HEK293 (cell line): ENCODE measurements at regions not wholly inside any gene's neighbourhood (a gene's known extent, or its start where the extent isn't known, plus 50 kb on each side); places are given as distances from the start of the nearest gene placed in this dataset.

Experiments used
- CTCF ChIA-PET: fragments of 350-600 bp; formaldehyde crosslinking; extraction: SDS; loops from one replicate; lab custom pipeline; 2021; ENCODE audit warnings: antibody characterized with exemption; lab: Yijun Ruan, JAX
- POLR2A ChIA-PET: fragments of 300-600 bp; formaldehyde crosslinking; extraction: SDS; loops from one replicate; lab custom pipeline; 2020; ENCODE audit warnings: antibody characterized with exemption, inconsistent platforms; lab: Yijun Ruan, JAX
- H3K27ac ChIP-seq: fragments of 200-500 bp; sonication (Bioruptor generic); 2 replicates; pipeline ENCODE4 v1.5.1; 2014; ENCODE audit warnings: low read depth, low read length, control low read depth, inconsistent platforms; ENCODE audit errors: extremely low read depth
- H3K36me3 ChIP-seq, 2 experiments: fragments of 200-500 bp in 1 of 2; sonication (Bioruptor generic) in 1 of 2; 1 replicate in 1 of 2; 2 replicates in 1 of 2; pipeline ENCODE4 v1.5.1; 2014 to 2017; ENCODE audit warnings: inconsistent platforms in 2 of 2, low read length in 2 of 2; ENCODE audit not compliant: control insufficient read depth in 2 of 2, insufficient read depth in 1 of 2
- H3K4me1 ChIP-seq: fragments of 200-500 bp; sonication (Bioruptor generic); 2 replicates; pipeline ENCODE4 v1.5.1; 2014; ENCODE audit warnings: mild to moderate bottlenecking, low read length, inconsistent platforms; ENCODE audit not compliant: control insufficient read depth, insufficient read depth
- H3K4me3 ChIP-seq: 2 replicates; pipeline ENCODE4 v1.5.1; 2011; ENCODE audit warnings: low read depth, mild to moderate bottlenecking, control low read depth, low read length, moderate library complexity
- H3K9me3 ChIP-seq: fragments of 200-500 bp; sonication (Bioruptor generic); 2 replicates; pipeline ENCODE4 v1.5.1; 2014; ENCODE audit warnings: low read depth, low read length, inconsistent platforms; ENCODE audit not compliant: control insufficient read depth, insufficient read depth
- BCL6B ChIP-seq: fragments of 450-650 bp; formaldehyde crosslinking; IDR thresholded peaks from 2 replicates; pipeline ENCODE4 v1.5.1; 2017; ENCODE audit warnings: missing biosample characterization, missing genetic modification characterization
- EGR2 ChIP-seq: fragments of 450-650 bp; formaldehyde crosslinking; IDR thresholded peaks from 2 replicates; pipeline ENCODE4 v1.5.1; 2016; ENCODE audit warnings: low read depth, missing biosample characterization, missing genetic modification characterization
- ELK4 ChIP-seq: IDR thresholded peaks from 2 replicates; pipeline ENCODE4 v1.6.1; 2011; ENCODE audit warnings: mild to moderate bottlenecking, low read depth, low read length, borderline replicate concordance
- GFI1B ChIP-seq: fragments of 450-650 bp; formaldehyde crosslinking; IDR thresholded peaks from 2 replicates; pipeline ENCODE4 v1.5.1; 2016; ENCODE audit warnings: missing biosample characterization, missing genetic modification characterization
- MEIS1 ChIP-seq: sonication (generic); formaldehyde crosslinking; IDR thresholded peaks from 2 replicates; pipeline ENCODE4 v1.8.1; 2022; ENCODE audit warnings: missing genetic modification reagents, mild to moderate bottlenecking, borderline replicate concordance
- OSR2 ChIP-seq: fragments of 450-650 bp; formaldehyde crosslinking; IDR thresholded peaks from 2 replicates; pipeline ENCODE4 v1.5.1; 2016; ENCODE audit warnings: missing biosample characterization, missing genetic modification characterization
- PRDM1 ChIP-seq: fragments of 450-650 bp; formaldehyde crosslinking; IDR thresholded peaks from 2 replicates; pipeline ENCODE4; 2016; ENCODE audit warnings: missing biosample characterization, missing genetic modification characterization
- SCRT1 ChIP-seq: fragments of 450-650 bp; formaldehyde crosslinking; IDR thresholded peaks from 2 replicates; pipeline ENCODE4 v1.5.1; 2016; ENCODE audit warnings: missing biosample characterization, missing genetic modification characterization, borderline replicate concordance
- SP3 ChIP-seq: fragments of 450-650 bp; formaldehyde crosslinking; IDR thresholded peaks from 2 replicates; pipeline ENCODE4 v1.5.1; 2016; ENCODE audit warnings: missing biosample characterization, missing genetic modification characterization
- TCF7L2 ChIP-seq: IDR thresholded peaks from 2 replicates; pipeline ENCODE4 v1.6.1; 2011; ENCODE audit warnings: low read depth, mild to moderate bottlenecking, inconsistent platforms, low read length, moderate library complexity, borderline replicate concordance
- WT1 ChIP-seq: fragments of 450-650 bp; formaldehyde crosslinking; IDR thresholded peaks from 2 replicates; pipeline ENCODE4 v1.5.1; 2016; ENCODE audit warnings: missing biosample characterization, missing genetic modification characterization
- ZBTB49 ChIP-seq: fragments of 450-650 bp; formaldehyde crosslinking; IDR thresholded peaks from 2 replicates; pipeline ENCODE4 v1.5.1; 2016; ENCODE audit warnings: missing biosample characterization, missing genetic modification characterization, low read depth
- ZNF112 ChIP-seq: fragments of 450-650 bp; formaldehyde crosslinking; IDR thresholded peaks from 2 replicates; pipeline ENCODE4 v1.5.0; 2017; ENCODE audit warnings: missing biosample characterization, missing genetic modification characterization
- ZNF146 ChIP-seq: fragments of 450-650 bp; formaldehyde crosslinking; IDR thresholded peaks from 2 replicates; pipeline ENCODE4 v1.5.1; 2016; ENCODE audit warnings: missing biosample characterization, missing genetic modification characterization
- ZNF155 ChIP-seq: fragments of 450-650 bp; formaldehyde crosslinking; IDR thresholded peaks from 2 replicates; pipeline ENCODE4 v1.5.1; 2016; ENCODE audit warnings: missing biosample characterization, missing genetic modification characterization
- ZNF169 ChIP-seq: fragments of 450-650 bp; formaldehyde crosslinking; IDR thresholded peaks from 2 replicates; pipeline ENCODE4 v1.5.1; 2016; ENCODE audit warnings: missing biosample characterization, missing genetic modification characterization
- ZNF211 ChIP-seq: fragments of 450-650 bp; formaldehyde crosslinking; IDR thresholded peaks from 2 replicates; pipeline ENCODE4 v1.5.1; 2016; ENCODE audit warnings: low read depth, missing biosample characterization, missing genetic modification characterization
- ZNF221 ChIP-seq: fragments of 450-650 bp; formaldehyde crosslinking; IDR thresholded peaks from 2 replicates; pipeline ENCODE4 v1.5.1; 2017; ENCODE audit warnings: missing biosample characterization, missing genetic modification characterization, borderline replicate concordance
- ZNF404 ChIP-seq: fragments of 450-650 bp; formaldehyde crosslinking; IDR thresholded peaks from 2 replicates; pipeline ENCODE4 v1.5.1; 2017; ENCODE audit warnings: missing biosample characterization, missing genetic modification characterization
- ZNF433 ChIP-seq: fragments of 450-650 bp; formaldehyde crosslinking; IDR thresholded peaks from 2 replicates; pipeline ENCODE4 v1.5.1; 2016; ENCODE audit warnings: missing biosample characterization, missing genetic modification characterization, low read depth
- ZNF513 ChIP-seq: fragments of 450-650 bp; IDR thresholded peaks from 2 replicates; pipeline ENCODE4 v1.5.1; 2018; ENCODE audit warnings: missing biosample characterization, missing genetic modification characterization
- ZNF548 ChIP-seq: fragments of 450-650 bp; formaldehyde crosslinking; IDR thresholded peaks from 2 replicates; pipeline ENCODE4 v1.5.1; 2016; ENCODE audit warnings: missing biosample characterization, missing genetic modification characterization
- ZNF621 ChIP-seq: fragments of 450-650 bp; formaldehyde crosslinking; IDR thresholded peaks from 2 replicates; pipeline ENCODE4 v1.5.1; 2017; ENCODE audit warnings: missing biosample characterization, missing genetic modification characterization
- ZNF623 ChIP-seq: fragments of 450-650 bp; formaldehyde crosslinking; IDR thresholded peaks from 2 replicates; pipeline ENCODE4 v1.5.1; 2016; ENCODE audit warnings: missing biosample characterization, missing genetic modification characterization
- ZNF626 ChIP-seq: fragments of 450-650 bp; sonication (Bioruptor Pico); formaldehyde crosslinking; IDR thresholded peaks from 2 replicates; pipeline ENCODE4 v1.5.1; 2018; ENCODE audit warnings: missing biosample characterization, missing genetic modification characterization, inconsistent platforms
- ZNF701 ChIP-seq: fragments of 450-650 bp; formaldehyde crosslinking; IDR thresholded peaks from 2 replicates; pipeline ENCODE4 v1.5.1; 2016; ENCODE audit warnings: missing biosample characterization, missing genetic modification characterization
- ZNF76 ChIP-seq: fragments of 450-650 bp; formaldehyde crosslinking; IDR thresholded peaks from 2 replicates; pipeline ENCODE4; 2016; ENCODE audit warnings: low read depth, missing biosample characterization, missing genetic modification characterization, borderline replicate concordance
- ZNF768 ChIP-seq: fragments of 450-650 bp; formaldehyde crosslinking; IDR thresholded peaks from 2 replicates; pipeline ENCODE4 v1.5.1; 2018; ENCODE audit warnings: missing biosample characterization, mild to moderate bottlenecking, missing genetic modification characterization
- ZNF785 ChIP-seq: fragments of 450-650 bp; formaldehyde crosslinking; IDR thresholded peaks from 2 replicates; pipeline ENCODE4 v1.5.1; 2016; ENCODE audit warnings: missing biosample characterization, missing genetic modification characterization
- ZSCAN30 ChIP-seq: fragments of 450-650 bp; IDR thresholded peaks from 2 replicates; pipeline ENCODE4 v1.5.1; 2018; ENCODE audit warnings: missing biosample characterization, mild to moderate bottlenecking, missing genetic modification characterization, moderate library complexity
- ZSCAN4 ChIP-seq: fragments of 450-650 bp; formaldehyde crosslinking; IDR thresholded peaks from 2 replicates; pipeline ENCODE4 v1.5.1; 2017; ENCODE audit warnings: missing biosample characterization, missing genetic modification characterization

GRCh38 chr4:1514612-1515011, 108.4 kb upstream of the NKX1-1 start (continued):
- TF ChIP-seq ZNF623 (tag by site-specific recombination), result no peak

GRCh38 chr4:1513936-1514483, 107.8 kb upstream of the NKX1-1 start:
- H3K4me1 ChIP-seq, result no peaks in the 10 kb centered on the region; the same call in 1 of the 2 replicates
- H3K27ac ChIP-seq, result no peak overlapping the region
- POLR2A ChIA-PET, result no interaction called here
- CTCF ChIA-PET, result interaction anchor here (0.6 to 2.8 kb wide), 7 partner anchors 9 to 166 kb away, joined by 3 to 13 read pairs (median 4); no protein-coding TSS in a partner anchor
- H3K36me3 ChIP-seq, result no peaks in the 10 kb centered on the region
- H3K4me3 ChIP-seq, result no peak overlapping the region
- no peaks in the 10 kb centered on the region for H3K9me3 ChIP-seq
- TF ChIP-seq ZNF169 (tag by site-specific recombination) (peak; percentile 41; the same call in 1 of the 2 replicates), SCRT1 (tag by site-specific recombination) (no peak), ZNF548 (tag by site-specific recombination) (no peak), MEIS1 (CRISPR knock-in tag) (no peak), ZNF155 (tag by site-specific recombination) (no peak), SP3 (tag by site-specific recombination) (no peak), ZNF404 (tag by site-specific recombination) (no peak), ZNF211 (tag by site-specific recombination) (no peak), ZNF146 (tag by site-specific recombination) (0 out of 2 replicates have a peak, but pooled peaks have one; percentile 11), ZNF701 (tag by site-specific recombination) (no peak), ZNF433 (no peak), ELK4 (no peak), ZSCAN30 (tag by site-specific recombination) (no peak), ZNF626 (tag by site-specific recombination) (no peak), EGR2 (tag by site-specific recombination) (no peak), ZNF621 (peak; percentile 67; the same call in 1 of the 2 replicates), OSR2 (tag by site-specific recombination) (no peak), ZNF76 (tag by site-specific recombination) (no peak), WT1 (tag by site-specific recombination) (no peak), TCF7L2 (no peak), GFI1B (tag by site-specific recombination) (no peak), ZNF768 (tag by site-specific recombination) (no peak), PRDM1 (tag by site-specific recombination) (no peak), ZNF785 (peak; percentile 24; the same call in 1 of the 2 replicates), ZNF513 (peak; percentile 90), ZBTB49 (tag by site-specific recombination) (no peak), BCL6B (tag by site-specific recombination) (no peak), ZSCAN4 (tag by site-specific recombination) (no peak), ZNF112 (tag by site-specific recombination) (peak; percentile 30; the same call in 1 of the 2 replicates), ZNF221 (no peak)
